OCI-LY7 (cell line): ENCODE measurements at regions not wholly inside any gene's neighbourhood (a gene's known extent, or its start where the extent isn't known, plus 50 kb on each side); places are given as distances from the start of the nearest gene placed in this dataset.

Experiments
- CTCF ChIP-seq: fragments of 200-600 bp; sonication (generic); conservative IDR thresholded peaks from 2 replicates; pipeline ENCODE4 v1.5.1; 2014; ENCODE audit warnings: mild to moderate bottlenecking, antibody characterized with exemption, low read length, moderate library complexity, mixed read lengths
- EZH2phosphoT487 ChIP-seq: fragments of 200-600 bp; sonication (generic); IDR thresholded peaks from 2 replicates; pipeline ENCODE4 v1.6.1; 2018; ENCODE audit warnings: low read depth, borderline replicate concordance, mild to moderate bottlenecking, mixed run types, antibody characterized with exemption, low read length, moderate library complexity, mixed read lengths

DNA sequence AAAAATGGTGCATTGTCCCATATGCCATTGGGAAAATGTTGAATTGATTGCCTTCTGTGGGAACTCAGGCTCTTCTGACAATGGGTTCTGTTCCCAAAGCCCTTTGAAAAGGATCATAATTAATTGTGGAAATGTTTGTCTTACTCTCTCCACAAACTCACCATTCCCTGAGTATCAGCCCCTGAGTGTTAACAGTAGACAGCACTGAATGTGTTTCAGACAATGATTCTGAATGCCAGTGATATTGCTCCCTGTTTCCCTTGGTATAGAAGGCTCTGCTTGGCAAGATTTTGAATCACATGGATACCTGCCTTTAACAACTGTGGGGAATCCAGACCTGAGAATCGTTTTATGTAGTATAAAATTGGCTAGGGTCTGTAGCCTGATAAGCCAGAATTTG is 1096.8 kb downstream of the ADGRL2 start:
- TF ChIP-seq CTCF (no peak), EZH2phosphoT487 (no peak)
